ENCODE measurements at regions not wholly inside any gene's neighbourhood (a gene's known extent, or its start where the extent isn't known, plus 50 kb on each side); places are given as distances from the start of the nearest gene placed in this dataset.
"Not testable (repeated sequence)": the region's sequence is repeated elsewhere in the genome, so short reads cannot be mapped to it uniquely, and the experiment has no call there.

GRCh38 chr6:79806661-79807060, 140.7 kb downstream of the ELOVL4 start:
- DNase-seq, result not testable (repeated sequence)

- no peak for DNase-seq
Measured at GRCh38 chr6:79804732-79805131, 142.6 kb downstream of the ELOVL4 start.

GRCh38 chr6:79803917-79804316, 143.4 kb downstream of the ELOVL4 start:
- DNase-seq, result no peak

- no peak for DNase-seq
Measured at GRCh38 chr6:79802657-79803300, 144.6 kb downstream of the ELOVL4 start.

DNA sequence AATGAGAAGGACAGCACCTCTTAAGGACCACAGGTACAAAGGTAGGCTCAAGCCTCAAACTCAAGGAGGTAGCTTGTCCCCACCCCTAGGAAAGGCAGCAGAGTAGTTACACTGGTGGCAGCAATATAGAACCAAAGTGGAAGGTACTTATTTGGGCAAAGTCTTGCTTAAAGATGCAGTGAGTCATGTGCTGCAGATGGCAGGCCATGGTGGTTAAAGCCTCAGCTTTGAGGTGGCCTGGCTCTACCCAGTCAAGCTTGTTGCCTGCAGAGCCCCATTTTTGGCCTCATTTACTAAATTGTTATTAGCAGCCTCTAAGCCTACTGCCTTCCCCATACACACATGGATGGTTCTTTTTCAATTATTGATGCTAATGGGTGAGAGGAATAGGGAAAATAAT, 146.0 kb downstream of the ELOVL4 start:
- no peak for DNase-seq

DNA sequence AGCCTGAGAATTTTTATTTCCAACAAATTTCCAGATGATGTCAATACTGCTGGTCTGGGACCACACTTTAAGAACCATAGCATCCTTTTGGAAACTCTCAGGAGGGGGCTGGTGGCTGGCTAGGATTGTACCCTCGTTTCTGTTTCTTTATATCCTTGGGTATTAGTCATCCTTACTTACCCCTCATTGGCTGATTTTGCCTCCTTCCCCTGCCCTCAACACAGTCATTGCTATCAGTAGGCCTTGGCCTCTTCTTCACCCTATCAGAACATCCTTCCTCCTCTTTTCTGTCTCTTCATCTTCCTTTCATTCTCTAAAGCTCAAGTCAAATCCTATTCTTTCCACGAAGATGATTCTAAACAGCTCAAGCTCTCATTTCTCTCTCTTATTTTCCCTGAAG, 148.5 kb downstream of the ELOVL4 start:
- no peak for DNase-seq

- DNase-seq, result no peak
Measured at GRCh38 chr6:79797912-79798311, 149.4 kb downstream of the ELOVL4 start.

DNA sequence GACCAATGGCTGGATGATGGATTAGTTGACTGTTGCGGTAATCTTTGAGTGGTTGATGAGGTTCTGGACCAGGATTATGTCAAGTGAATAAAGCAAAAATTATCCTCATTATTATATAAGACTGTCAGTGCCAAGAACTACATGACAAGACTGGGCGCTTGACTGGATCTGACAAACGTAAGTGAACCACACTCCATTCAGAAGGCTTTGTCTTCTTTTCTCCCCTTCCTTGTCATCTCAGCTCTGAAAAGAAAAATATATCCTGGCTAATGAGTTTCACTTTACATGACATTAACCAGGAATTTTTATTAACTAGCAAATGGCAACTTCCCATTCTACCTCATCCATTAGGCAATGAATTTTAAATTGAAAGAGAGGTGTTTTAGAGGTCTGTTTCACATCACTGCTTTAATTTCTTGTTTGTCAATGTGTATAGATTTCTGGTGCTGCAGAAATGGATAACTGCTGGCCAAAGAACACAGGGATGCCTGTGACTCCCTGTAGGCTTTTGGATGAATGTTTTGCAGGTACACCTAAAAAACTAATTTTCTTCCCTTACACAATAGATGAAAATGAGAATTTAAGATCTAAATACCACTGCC, 150.1 kb downstream of the ELOVL4 start:
- DNase-seq, result no peak

- DNase-seq, result no peak
Measured at GRCh38 chr6:79796197-79796596, 151.2 kb downstream of the ELOVL4 start.

- DNase-seq, result no peak
Measured at GRCh38 chr6:79789896-79790295, 157.5 kb downstream of the ELOVL4 start.

DNA sequence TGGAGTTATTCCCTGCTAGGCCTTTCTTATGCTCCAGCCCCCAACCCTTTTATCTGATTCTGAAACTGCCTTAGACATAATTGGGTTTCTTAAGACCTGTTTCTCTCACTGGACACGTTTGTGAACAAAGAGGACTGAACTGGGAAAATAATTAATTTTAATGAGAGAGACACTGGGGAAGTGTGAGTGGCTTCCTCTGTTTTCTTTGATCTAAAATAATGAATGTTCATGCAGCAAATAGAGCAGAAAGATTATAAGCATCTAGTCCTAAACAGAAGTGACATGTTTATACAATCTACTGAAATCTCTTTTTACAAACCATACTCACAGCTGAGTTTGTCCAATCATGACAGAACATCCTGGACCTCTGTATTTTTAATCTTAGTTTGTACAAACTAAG, 157.6 kb downstream of the SH3BGRL2 start:
- DNase-seq, result no peak

- DNase-seq, result no peak
Measured at GRCh38 chr6:79787626-79788025, 156.5 kb downstream of the SH3BGRL2 start.

DNA sequence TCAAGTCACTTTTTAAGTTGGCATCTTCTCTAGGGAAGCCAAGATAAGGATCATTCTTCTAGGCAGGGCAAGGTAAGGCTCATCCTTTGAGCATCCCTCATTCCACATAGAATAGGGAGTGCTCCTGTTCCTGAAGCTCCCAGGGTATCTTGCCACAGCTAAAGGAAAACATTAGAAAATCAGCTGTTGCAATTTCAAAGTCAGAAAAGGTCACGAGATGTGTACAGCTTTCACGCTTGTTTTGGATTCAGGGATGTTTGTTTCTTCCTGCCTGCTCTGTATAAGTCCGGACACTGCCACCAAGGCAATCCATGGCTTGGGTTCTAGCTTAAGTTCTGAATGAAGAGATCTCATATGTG, 153.2 kb downstream of the SH3BGRL2 start:
- no peak for DNase-seq

DNA sequence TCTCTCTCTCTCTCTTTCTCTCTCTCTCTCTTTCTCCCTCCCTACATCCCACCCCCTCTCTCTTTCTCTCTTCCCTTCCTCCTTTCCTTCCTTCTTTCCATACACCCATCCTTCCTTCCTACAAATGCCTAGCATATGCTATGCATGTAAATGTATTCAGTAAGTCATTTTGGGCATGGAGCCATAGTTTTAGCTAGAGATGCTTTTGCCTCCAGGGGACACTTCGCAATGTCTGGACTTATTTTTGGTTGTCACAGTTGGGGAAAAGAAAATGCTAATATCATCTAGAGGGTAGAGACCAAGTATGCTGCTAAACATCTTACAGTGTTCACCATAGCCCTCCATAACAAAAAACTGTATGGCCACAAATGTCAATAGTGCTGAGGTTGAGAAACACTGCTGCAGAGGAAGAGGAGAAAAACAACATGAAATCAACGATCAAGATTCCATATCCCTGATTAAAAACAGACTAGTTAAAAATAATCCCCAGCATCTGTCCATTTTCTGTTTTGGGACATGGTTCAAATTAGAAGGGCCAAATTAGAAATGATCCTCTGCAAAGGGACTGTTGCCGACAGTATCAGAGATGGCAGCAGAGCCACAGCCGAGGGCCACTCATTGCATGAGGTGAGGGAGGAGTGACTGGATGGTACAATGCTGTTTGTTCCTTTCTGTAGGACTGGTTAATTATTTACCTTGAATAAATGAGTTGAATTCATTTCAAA, 152.7 kb downstream of the SH3BGRL2 start:
- no peak for DNase-seq

- no peak for DNase-seq
Measured at GRCh38 chr6:79782792-79783580, 151.9 kb downstream of the SH3BGRL2 start.

DNA sequence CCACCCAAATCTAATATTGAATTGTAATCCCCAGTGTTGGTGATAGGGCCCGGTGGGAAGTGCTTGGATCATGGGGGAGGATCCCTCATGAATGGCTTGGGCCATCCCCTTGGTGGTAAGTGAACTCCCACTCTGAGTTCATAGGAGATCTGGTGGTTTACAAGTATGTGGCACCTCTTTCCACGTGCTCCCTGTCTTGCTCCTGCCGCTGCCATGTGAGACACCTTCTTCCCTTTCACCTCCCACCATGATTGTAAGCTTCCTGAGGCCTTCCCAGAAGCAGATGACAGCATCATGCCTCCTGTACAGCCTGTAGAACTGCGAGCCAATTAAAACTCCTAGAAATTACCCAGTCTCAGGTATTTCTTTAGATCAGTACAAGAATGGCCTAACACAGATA, 150.8 kb downstream of the SH3BGRL2 start:
- no peak for DNase-seq

- no peak for DNase-seq
Measured at GRCh38 chr6:79780881-79781280, 149.8 kb downstream of the SH3BGRL2 start.

DNA sequence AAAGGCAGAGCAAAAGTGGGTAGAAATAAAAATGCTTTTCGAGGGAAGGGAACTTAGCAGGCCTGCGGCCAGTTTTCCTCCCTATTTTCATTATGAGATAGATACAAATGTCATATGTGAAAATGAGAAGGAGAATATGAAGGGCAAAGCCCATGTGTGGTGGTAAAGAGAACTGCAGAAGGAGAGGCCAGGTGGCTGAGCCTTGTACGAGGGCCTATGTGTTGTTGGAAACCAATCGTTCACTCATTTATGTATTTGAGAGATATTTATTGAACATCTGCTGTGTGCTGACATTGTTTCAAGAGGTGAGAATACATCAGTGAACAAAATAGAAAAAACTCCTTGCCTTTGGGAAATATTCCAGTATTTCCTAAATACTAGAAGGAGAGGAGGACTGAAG, 147.7 kb downstream of the SH3BGRL2 start:
- no peak for DNase-seq

DNA sequence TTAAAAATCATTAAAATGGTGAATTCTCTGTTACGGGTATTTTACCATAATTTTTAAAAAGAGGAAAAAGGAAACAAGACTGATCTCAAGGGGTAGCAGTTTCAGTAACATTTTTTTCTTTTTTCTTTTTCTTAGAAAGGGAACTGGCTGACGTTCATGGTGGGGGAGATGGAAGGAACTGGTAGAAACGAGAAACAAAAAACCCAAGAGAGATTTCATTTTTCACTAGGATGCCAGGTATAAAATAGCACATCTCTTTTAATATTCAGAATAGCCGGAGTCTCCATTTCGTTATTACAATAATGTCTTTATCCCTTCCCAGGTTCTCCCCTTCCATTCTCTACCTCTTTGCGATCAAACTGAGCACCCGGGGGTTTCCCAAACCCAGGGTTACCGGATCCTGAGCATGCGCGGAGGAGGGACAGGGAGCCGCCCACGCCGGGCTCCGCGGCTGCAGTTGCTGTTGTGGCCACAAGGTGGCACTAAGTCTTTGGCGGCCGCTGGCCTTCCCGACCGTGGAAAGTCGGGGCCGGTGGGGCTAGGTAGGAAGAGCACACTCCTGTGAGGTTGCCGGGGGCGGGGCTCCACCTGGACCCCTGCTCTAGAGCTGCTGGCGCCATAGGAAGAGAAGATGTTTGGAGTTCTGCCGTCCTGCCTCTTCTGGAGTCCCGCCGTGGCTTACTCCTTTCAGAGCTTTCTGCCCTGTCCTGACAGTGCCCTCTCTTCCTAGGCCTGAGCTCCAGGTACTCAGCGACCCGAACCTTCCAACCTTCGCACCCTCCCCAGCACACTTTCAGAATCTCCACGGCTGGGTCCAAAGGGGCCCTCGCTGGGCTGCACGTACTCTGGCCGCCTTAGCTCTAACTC, 146.8 kb downstream of the SH3BGRL2 start:
- DNase-seq, result peak in 1 of 2 experiments; percentile 50

DNA sequence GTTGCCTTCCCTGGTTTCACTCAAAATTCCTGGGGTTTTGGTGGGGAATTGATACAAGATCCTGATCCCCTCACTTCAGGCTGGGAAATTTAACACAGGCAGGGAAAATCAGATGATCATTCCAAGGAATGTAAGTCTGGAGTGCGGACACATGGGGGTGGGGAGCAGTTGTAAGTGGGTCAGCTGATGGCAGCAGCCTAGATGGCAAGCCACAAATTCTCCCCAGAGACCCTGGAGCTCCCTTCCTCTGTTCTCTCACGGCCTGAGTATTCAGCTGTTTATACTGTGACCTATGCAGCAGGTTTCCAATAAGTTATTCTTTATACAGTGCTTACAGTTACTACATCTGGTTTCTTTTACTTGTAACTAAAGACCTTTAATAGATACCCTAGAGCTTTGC, 144.9 kb downstream of the SH3BGRL2 start:
- DNase-seq, result no peak

DNA sequence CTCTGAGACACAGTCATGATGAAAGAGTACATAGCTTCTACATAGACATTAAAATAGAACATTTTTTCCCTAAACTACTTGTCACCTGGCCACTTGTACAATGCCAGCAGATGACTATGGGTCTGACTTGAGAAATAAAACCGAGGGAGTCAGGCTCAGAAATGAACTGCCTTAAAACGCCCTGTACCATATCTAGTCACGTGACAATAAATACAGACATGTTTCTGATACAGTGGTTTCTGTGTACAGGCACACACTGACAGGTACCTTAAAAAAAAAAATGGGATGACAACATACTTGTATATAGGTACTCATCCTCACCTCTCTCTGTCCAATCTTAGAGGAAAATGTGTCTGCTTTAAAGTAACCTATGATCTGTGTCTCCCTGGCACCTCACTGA, 144.1 kb downstream of the SH3BGRL2 start:
- no peak for DNase-seq

- DNase-seq, result no peak
Measured at GRCh38 chr6:79764747-79765146, 133.6 kb downstream of the SH3BGRL2 start.

DNA sequence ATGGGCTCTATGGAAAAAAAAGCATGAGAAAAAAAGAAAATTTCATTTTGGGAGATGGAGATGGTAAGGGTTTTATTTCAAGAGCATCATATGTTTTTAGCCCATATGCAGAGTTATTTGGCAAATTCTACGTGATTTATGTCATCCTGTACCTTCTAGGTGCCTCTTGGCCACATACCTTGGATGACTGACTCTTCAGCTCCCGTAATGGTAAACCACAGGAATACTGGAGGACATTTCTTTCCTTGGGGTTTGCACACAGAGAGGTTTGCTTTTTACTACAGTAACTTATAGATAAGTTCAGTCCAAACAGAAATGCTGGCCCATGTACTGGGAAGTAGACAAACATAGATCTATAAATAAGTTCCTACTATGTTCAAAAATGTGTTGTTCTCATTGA, 132.2 kb downstream of the SH3BGRL2 start:
- DNase-seq, result no peak

Measured in SW 1271 (cell line).